A673 (cell line): ENCODE measurements at regions not wholly inside any gene's neighbourhood (a gene's known extent, or its start where the extent isn't known, plus 50 kb on each side); places are given as distances from the start of the nearest gene placed in this dataset.

Experiments used
- BruUV-seq: library from RNA; stranded (reverse); fragments of 400-500 nt; replicated peaks from 2 replicates; lab custom pipeline; 2021; lab: Mats Ljungman, UMichigan
- CTCF ChIA-PET: fragments of 300-600 bp; sonication (Branson Sonifier 250); formaldehyde crosslinking; loops from one replicate; lab custom pipeline; 2022; ENCODE audit warnings: antibody characterized with exemption; lab: Charles Lee
- POLR2A ChIA-PET: fragments of 300-600 bp; sonication (Branson Sonifier 250); formaldehyde crosslinking; loops from one replicate; lab custom pipeline; 2022; ENCODE audit warnings: antibody characterized with exemption; ENCODE audit not compliant: low non-redundant PET; lab: Charles Lee
- DNase-seq: peaks from one replicate; pipeline ENCODE4 v3.0.0-alpha.2; 2015; ENCODE audit warnings: low spot score
- H3K27ac ChIP-seq: fragments of 200-600 bp; sonication (generic); 2 replicates; pipeline ENCODE4 v1.5.1; 2016; ENCODE audit warnings: mixed run types, low read depth, mild to moderate bottlenecking, mixed read lengths, antibody characterized with exemption, low read length; ENCODE audit not compliant: poor library complexity, severe bottlenecking
- H3K27me3 ChIP-seq: fragments of 200-600 bp; sonication (generic); replicated peaks from 2 replicates; pipeline ENCODE4 v1.6.1; 2017; ENCODE audit warnings: mixed run types, low read depth, mild to moderate bottlenecking, mixed read lengths, antibody characterized with exemption, low read length; ENCODE audit not compliant: insufficient read depth, poor library complexity
- H3K36me3 ChIP-seq: fragments of 200-600 bp; sonication (generic); 2 replicates; pipeline ENCODE4 v1.6.1; 2016; ENCODE audit warnings: mixed run types, mild to moderate bottlenecking, mixed read lengths, antibody characterized with exemption, low read length; ENCODE audit not compliant: insufficient read depth, poor library complexity, severe bottlenecking
- H3K4me1 ChIP-seq: fragments of 200-600 bp; sonication (generic); 2 replicates; pipeline ENCODE4 v1.6.1; 2017; ENCODE audit warnings: mixed run types, mild to moderate bottlenecking, mixed read lengths, antibody characterized with exemption, low read length; ENCODE audit not compliant: insufficient read depth, poor library complexity, severe bottlenecking
- H3K4me3 ChIP-seq: fragments of 200-600 bp; sonication (generic); 2 replicates; pipeline ENCODE4 v1.5.1; 2016; ENCODE audit warnings: low read depth, mixed run types, mild to moderate bottlenecking, mixed read lengths, low read length; ENCODE audit not compliant: poor library complexity, severe bottlenecking
- H3K9me3 ChIP-seq: fragments of 200-600 bp; sonication (generic); 2 replicates; pipeline ENCODE4 v1.6.1; 2016; ENCODE audit warnings: mixed run types, low read depth, mild to moderate bottlenecking, mixed read lengths, antibody characterized with exemption, low read length; ENCODE audit not compliant: poor library complexity, severe bottlenecking
- EZH2 ChIP-seq: fragments of 200-600 bp; sonication (generic); IDR thresholded peaks from 2 replicates; pipeline ENCODE4 v1.6.1; 2017; ENCODE audit warnings: borderline replicate concordance, low read depth, mild to moderate bottlenecking, mixed read lengths, antibody characterized with exemption, low read length; ENCODE audit not compliant: poor library complexity, severe bottlenecking
- intact Hi-C: fragments of 100-400 bp; cut with micrococcal nuclease; formaldehyde crosslinking; loops from one replicate; pipeline ENCODE4 v1.10.0; 2022; ENCODE audit not compliant: unreplicated experiment
- TF ChIP-seq, protein P1 (sequence below): fragments of 300-800, 200-600 bp; sonication (generic); conservative IDR thresholded peaks from 2 replicates; pipeline ENCODE4 v1.5.1; 2017; ENCODE audit warnings: low read depth, mild to moderate bottlenecking, antibody characterized with exemption, low read length, moderate library complexity, mixed read lengths

DNA sequence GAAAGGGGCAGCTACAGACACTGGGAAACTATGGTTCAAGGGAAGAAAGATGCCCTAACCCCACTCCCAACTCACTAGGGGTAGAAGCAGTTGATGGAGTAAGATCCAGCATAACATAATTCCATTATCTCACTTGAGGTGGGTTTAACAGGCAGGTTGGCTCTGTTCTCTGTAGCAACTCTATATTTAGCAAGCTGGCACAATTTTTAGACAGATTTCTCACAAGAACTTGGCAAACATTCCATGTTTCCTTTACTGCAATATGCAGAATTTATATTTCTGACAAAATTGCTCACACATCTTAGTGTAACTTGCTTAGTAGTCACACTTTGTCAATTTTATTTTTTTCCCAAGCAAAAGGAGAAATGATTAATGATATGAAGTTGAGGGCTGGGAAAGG, 475.4 kb downstream of the RMST start:
- BruUV-seq, result no TSS peak

GRCh38 chr12:97939156-97939555, 476.6 kb downstream of the RMST start:
- H3K27ac ChIP-seq, result no peak overlapping the region

More for the DNA sequence above, 475.4 kb downstream of the RMST start:
- no peaks in the 10 kb centered on the region for H3K9me3 ChIP-seq
- H3K4me1 ChIP-seq, result no peaks in the 10 kb centered on the region
- H3K27ac ChIP-seq, result no peak overlapping the region
- H3K36me3 ChIP-seq, result no peaks in the 10 kb centered on the region
- TF ChIP-seq, protein P1, sequence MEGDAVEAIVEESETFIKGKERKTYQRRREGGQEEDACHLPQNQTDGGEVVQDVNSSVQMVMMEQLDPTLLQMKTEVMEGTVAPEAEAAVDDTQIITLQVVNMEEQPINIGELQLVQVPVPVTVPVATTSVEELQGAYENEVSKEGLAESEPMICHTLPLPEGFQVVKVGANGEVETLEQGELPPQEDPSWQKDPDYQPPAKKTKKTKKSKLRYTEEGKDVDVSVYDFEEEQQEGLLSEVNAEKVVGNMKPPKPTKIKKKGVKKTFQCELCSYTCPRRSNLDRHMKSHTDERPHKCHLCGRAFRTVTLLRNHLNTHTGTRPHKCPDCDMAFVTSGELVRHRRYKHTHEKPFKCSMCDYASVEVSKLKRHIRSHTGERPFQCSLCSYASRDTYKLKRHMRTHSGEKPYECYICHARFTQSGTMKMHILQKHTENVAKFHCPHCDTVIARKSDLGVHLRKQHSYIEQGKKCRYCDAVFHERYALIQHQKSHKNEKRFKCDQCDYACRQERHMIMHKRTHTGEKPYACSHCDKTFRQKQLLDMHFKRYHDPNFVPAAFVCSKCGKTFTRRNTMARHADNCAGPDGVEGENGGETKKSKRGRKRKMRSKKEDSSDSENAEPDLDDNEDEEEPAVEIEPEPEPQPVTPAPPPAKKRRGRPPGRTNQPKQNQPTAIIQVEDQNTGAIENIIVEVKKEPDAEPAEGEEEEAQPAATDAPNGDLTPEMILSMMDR, result no peak
- TF ChIP-seq EZH2, result no peak
- ChIA-PET POLR2A (no interaction called here), CTCF (no interaction called here)
- DNase-seq, result no peak
- peaks cover 2% of the 10 kb centered on the region for H3K27me3 ChIP-seq
- intact Hi-C loops, result no loop called here
- no peak overlapping the region for H3K4me3 ChIP-seq

DNA sequence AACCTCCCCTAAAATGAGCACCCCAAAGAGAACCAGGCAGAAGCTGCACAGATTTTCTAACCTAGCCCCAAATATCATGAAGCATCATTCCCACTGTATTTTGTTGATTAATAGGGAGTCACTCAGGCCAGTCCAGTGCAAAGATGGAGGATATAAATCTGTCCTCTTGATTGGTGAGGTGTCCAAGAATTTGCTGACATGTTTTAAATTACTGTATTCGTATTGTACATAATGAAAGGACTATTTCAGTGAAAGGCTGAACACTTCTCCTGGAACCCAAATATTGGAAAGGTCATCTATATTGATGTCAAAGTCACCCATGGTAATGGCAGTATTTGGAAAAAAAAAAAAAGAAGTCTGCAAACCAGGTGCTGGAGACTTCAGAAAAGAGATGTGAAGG, 477.5 kb downstream of the RMST start:
- Histone ChIP-seq H3K27ac (no peak overlapping the region), H3K9me3 (no peaks in the 10 kb centered on the region), H3K4me1 (no peaks in the 10 kb centered on the region), H3K4me3 (no peak overlapping the region), H3K36me3 (no peaks in the 10 kb centered on the region), H3K27me3 (peaks cover 9% of the 10 kb centered on the region)
- ChIA-PET CTCF (no interaction called here), POLR2A (no interaction called here)
- no TSS peak for BruUV-seq
- no peak for TF ChIP-seq EZH2
- TF ChIP-seq, protein P1, result no peak
- no peak for DNase-seq
- intact Hi-C loops, result no loop called here

More at GRCh38 chr12:97939156-97939555, 476.6 kb downstream of the RMST start:
- no TSS peak for BruUV-seq
- Histone ChIP-seq H3K4me3 (no peak overlapping the region), H3K27me3 (peaks cover 2% of the 10 kb centered on the region), H3K4me1 (no peaks in the 10 kb centered on the region), H3K9me3 (no peaks in the 10 kb centered on the region), H3K36me3 (no peaks in the 10 kb centered on the region)
- intact Hi-C loops, result no loop called here
- ChIA-PET CTCF (no interaction called here), POLR2A (no interaction called here)
- DNase-seq, result no peak
- TF ChIP-seq EZH2, result no peak
- TF ChIP-seq, protein P1, result no peak
